Fibroblast of lung (primary cell): ENCODE measurements at regions not wholly inside any gene's neighbourhood (a gene's known extent, or its start where the extent isn't known, plus 50 kb on each side); places are given as distances from the start of the nearest gene placed in this dataset.

ENCODE experiments used
- DNase-seq, 2 donors: peaks; one replicate each; pipeline versions ENCODE4 v3.0.0 to v3.0.0-alpha.2; 2010; ENCODE audit warnings: low read depth in 2 of 2
- H2AFZ ChIP-seq: 2 replicates; pipeline ENCODE4 v1.5.1; 2012; ENCODE audit warnings: low read length, control low read depth, inconsistent platforms
- H3K27ac ChIP-seq: 2 replicates; pipeline ENCODE4 v1.5.1; 2011; ENCODE audit warnings: low read length, control low read depth; ENCODE audit not compliant: insufficient read depth
- H3K27me3 ChIP-seq: 2 replicates; pipeline ENCODE4 v1.5.1; 2011; ENCODE audit warnings: mild to moderate bottlenecking, low read length; ENCODE audit not compliant: control insufficient read depth, insufficient read depth
- H3K36me3 ChIP-seq: 2 replicates; pipeline ENCODE4 v1.5.1; 2011; ENCODE audit warnings: low read length; ENCODE audit not compliant: control insufficient read depth, insufficient read depth
- H3K4me1 ChIP-seq: 2 replicates; pipeline ENCODE4 v1.5.1; 2011; ENCODE audit warnings: low read length; ENCODE audit not compliant: control insufficient read depth, insufficient read depth; ENCODE audit errors: extremely low read depth
- H3K4me2 ChIP-seq: 2 replicates; pipeline ENCODE4 v1.5.1; 2011; ENCODE audit warnings: low read length, control low read depth; ENCODE audit not compliant: insufficient read depth; ENCODE audit errors: extremely low read depth
- H3K4me3 ChIP-seq, 4 experiments: fragments of 200-600 bp in 1 of 4; sonication (generic) in 1 of 4; replicated peaks in 1 of 4; 2 replicates each; pipeline ENCODE4 v1.5.1; 2011 to 2016; ENCODE audit warnings: low read length in 4 of 4, low read depth in 3 of 4, mild to moderate bottlenecking in 3 of 4, control low read depth in 2 of 4, inconsistent platforms in 1 of 4, mixed read lengths in 1 of 4; ENCODE audit not compliant: insufficient read depth in 1 of 4; ENCODE audit errors: control extremely low read depth in 1 of 4
- H3K79me2 ChIP-seq: 2 replicates; pipeline ENCODE4 v1.5.1; 2012; ENCODE audit warnings: mild to moderate bottlenecking, low read length, inconsistent platforms; ENCODE audit not compliant: control insufficient read depth, insufficient read depth
- H3K9ac ChIP-seq: 2 replicates; pipeline ENCODE4 v1.5.1; 2011; ENCODE audit warnings: mild to moderate bottlenecking, low read length, control low read depth; ENCODE audit not compliant: insufficient read depth
- H3K9me3 ChIP-seq: 2 replicates; pipeline ENCODE4 v1.5.1; 2012; ENCODE audit warnings: low read depth, low read length; ENCODE audit not compliant: control insufficient read depth, insufficient read depth
- H4K20me1 ChIP-seq: 2 replicates; pipeline ENCODE4 v1.5.1; 2011; ENCODE audit warnings: low read length; ENCODE audit not compliant: control insufficient read depth, insufficient read depth; ENCODE audit errors: extremely low read depth
- EZH2 ChIP-seq: IDR thresholded peaks from 2 replicates; pipeline ENCODE4 v1.5.1; 2012; ENCODE audit warnings: low read length, control low read depth, mild to moderate bottlenecking; ENCODE audit errors: missing control alignments
- TF ChIP-seq, protein P1 (sequence below), 2 donors: IDR thresholded peaks in 1 of 2; conservative IDR thresholded peaks in 1 of 2; 1 replicate in 1 of 2; 2 replicates in 1 of 2; pipeline ENCODE4 v1.5.1; 2011 to 2012; ENCODE audit warnings: low read length in 2 of 2, control low read depth in 1 of 2, inconsistent platforms in 1 of 2, low read depth in 1 of 2, mild to moderate bottlenecking in 1 of 2

DNA sequence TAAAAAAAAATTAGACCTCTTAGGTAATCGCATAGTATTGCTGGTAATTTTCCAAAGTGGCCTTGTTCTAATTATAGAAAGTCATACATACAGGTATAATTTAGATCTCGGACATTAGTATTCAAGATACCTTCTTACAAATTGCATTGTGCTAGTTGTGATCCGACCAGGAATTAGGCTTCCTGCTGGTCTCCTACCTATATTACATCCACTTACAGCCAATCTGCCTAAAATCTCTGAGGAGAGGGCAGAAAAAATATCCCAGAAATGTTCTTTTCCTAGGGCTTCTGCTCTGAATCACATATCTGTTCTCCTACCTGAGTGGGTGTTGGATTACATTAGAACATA, 314.7 kb upstream of the GULP1 start:
- TF ChIP-seq EZH2 = no peak
- TF ChIP-seq, protein P1, sequence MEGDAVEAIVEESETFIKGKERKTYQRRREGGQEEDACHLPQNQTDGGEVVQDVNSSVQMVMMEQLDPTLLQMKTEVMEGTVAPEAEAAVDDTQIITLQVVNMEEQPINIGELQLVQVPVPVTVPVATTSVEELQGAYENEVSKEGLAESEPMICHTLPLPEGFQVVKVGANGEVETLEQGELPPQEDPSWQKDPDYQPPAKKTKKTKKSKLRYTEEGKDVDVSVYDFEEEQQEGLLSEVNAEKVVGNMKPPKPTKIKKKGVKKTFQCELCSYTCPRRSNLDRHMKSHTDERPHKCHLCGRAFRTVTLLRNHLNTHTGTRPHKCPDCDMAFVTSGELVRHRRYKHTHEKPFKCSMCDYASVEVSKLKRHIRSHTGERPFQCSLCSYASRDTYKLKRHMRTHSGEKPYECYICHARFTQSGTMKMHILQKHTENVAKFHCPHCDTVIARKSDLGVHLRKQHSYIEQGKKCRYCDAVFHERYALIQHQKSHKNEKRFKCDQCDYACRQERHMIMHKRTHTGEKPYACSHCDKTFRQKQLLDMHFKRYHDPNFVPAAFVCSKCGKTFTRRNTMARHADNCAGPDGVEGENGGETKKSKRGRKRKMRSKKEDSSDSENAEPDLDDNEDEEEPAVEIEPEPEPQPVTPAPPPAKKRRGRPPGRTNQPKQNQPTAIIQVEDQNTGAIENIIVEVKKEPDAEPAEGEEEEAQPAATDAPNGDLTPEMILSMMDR (conservative IDR thresholded peaks at IDR 0.05 in 1 of 2, IDR thresholded peaks at IDR 0.05 in 1 of 2; ENCODE audit: low read depth in 1 of 2, low read length in 2 of 2) = no peak

DNA sequence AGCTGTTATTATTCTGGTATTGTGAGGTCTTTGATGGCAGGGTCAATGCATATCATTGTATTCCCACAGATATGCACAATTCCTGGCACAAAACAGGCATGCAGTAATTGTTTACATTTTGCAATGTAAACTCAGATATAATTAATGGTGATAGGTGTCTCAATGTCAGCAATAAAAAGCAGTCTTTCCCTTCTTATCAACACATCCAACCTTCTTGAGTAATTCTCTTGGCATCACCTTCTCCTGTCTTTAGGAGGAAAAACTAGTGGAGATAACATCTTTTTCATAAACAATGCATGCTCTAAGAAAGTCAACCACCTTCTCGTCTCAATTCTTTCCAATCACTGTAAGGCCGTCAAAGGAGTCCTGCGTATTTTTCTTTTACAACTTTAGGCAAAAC, 313.3 kb upstream of the GULP1 start:
- Histone ChIP-seq H3K4me3 (no peak overlapping the region), H3K27me3 (no peaks in the 10 kb centered on the region), H3K4me1 (peaks cover 1% of the 10 kb centered on the region), H4K20me1 (no peaks in the 10 kb centered on the region), H3K9ac (no peak overlapping the region), H3K36me3 (no peaks in the 10 kb centered on the region), H3K27ac (no peak overlapping the region), H3K9me3 (no peaks in the 10 kb centered on the region), H3K79me2 (no peaks in the 10 kb centered on the region), H2AFZ (no peak overlapping the region), H3K4me2 (no peak overlapping the region)
- no peak for TF ChIP-seq EZH2
- TF ChIP-seq, protein P1 (conservative IDR thresholded peaks at IDR 0.05 in 1 of 2, IDR thresholded peaks at IDR 0.05 in 1 of 2; ENCODE audit: low read depth in 1 of 2, low read length in 2 of 2) = no peak
- DNase-seq = no peak

More for the DNA sequence above, 314.7 kb upstream of the GULP1 start:
- Histone ChIP-seq H3K9ac (no peak overlapping the region), H3K9me3 (no peaks in the 10 kb centered on the region), H3K4me2 (no peak overlapping the region), H2AFZ (no peak overlapping the region), H3K36me3 (no peaks in the 10 kb centered on the region), H4K20me1 (no peaks in the 10 kb centered on the region), H3K27ac (no peak overlapping the region), H3K4me3 (no peak overlapping the region), H3K79me2 (no peaks in the 10 kb centered on the region), H3K27me3 (no peaks in the 10 kb centered on the region), H3K4me1 (no peaks in the 10 kb centered on the region)
- DNase-seq = no peak

DNA sequence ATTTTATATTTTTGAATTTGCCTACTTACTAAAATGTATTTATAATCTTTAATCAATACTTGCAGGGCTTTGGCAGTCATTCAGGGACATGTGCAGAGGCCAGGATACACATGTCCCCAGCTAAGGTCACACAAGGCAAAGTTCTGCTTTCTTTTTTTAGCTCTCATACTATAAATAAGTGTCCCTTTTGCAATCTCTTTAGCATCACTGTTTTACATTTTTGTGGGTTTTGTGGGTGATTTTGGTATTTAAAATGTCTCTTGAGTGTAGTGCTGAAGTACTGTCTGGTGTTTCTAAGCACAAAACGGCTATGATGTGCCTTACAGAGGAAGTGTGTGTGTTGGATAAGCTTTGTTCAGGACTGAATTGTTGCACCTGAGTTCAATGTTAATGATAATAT, 309.0 kb upstream of the GULP1 start:
- Histone ChIP-seq H2AFZ (no peak overlapping the region), H3K4me3 (no peak overlapping the region), H3K27ac (no peak overlapping the region), H3K4me1 (peaks cover 2% of the 10 kb centered on the region), H3K79me2 (no peaks in the 10 kb centered on the region), H3K9me3 (no peaks in the 10 kb centered on the region), H4K20me1 (no peaks in the 10 kb centered on the region), H3K9ac (no peak overlapping the region), H3K27me3 (no peaks in the 10 kb centered on the region), H3K36me3 (no peaks in the 10 kb centered on the region), H3K4me2 (no peak overlapping the region)
- DNase-seq = peak; percentile 93 to 94
- TF ChIP-seq, protein P1 (conservative IDR thresholded peaks at IDR 0.05 in 1 of 2, IDR thresholded peaks at IDR 0.05 in 1 of 2; ENCODE audit: low read depth in 1 of 2, low read length in 2 of 2) = no peak
- no peak for TF ChIP-seq EZH2
